ENCODE measurements at regions not wholly inside any gene's neighbourhood (a gene's known extent, or its start where the extent isn't known, plus 50 kb on each side); places are given as distances from the start of the nearest gene placed in this dataset.

- intact Hi-C loops (cut with micrococcal nuclease), result no loop called here
- Histone ChIP-seq H3K4me2 (replicated peaks; ENCODE audit: low read depth, low read length, poor library complexity, severe bottlenecking) (no peak overlapping the region), H3K4me3 (ENCODE audit: control extremely low read depth in 1 of 5, extremely low read depth in 1 of 5, insufficient read depth in 1 of 5, low read depth in 2 of 5, low read length in 4 of 5) (no peak overlapping the region), H2AFZ (ENCODE audit: insufficient read depth, low read depth, low read length, poor library complexity, severe bottlenecking) (no peak overlapping the region), H4K20me1 (ENCODE audit: control insufficient read depth, insufficient read depth, low read length, poor library complexity, severe bottlenecking) (no peaks in the 10 kb centered on the region), H3K27me3 (replicated peaks in 1 of 4; ENCODE audit: control extremely low read depth in 1 of 4, control insufficient read depth in 3 of 4, insufficient read depth in 4 of 4, low read length in 3 of 4) (no peaks in the 10 kb centered on the region), H3K9me3 (ENCODE audit: control extremely low read depth in 1 of 3, control insufficient read depth in 2 of 3, insufficient read depth in 1 of 3, low read length in 2 of 3) (no peaks in the 10 kb centered on the region), H3K79me2 (ENCODE audit: control insufficient read depth, insufficient read depth, low read length) (no peaks in the 10 kb centered on the region), H3K36me3 (replicated peaks in 1 of 2; ENCODE audit: control extremely low read depth in 1 of 2, control insufficient read depth in 1 of 2, extremely low read depth in 1 of 2, insufficient read depth in 2 of 2, low read length in 1 of 2) (no peaks in the 10 kb centered on the region), H3K9ac (ENCODE audit: low read length) (no peak overlapping the region), H3K4me1 (ENCODE audit: control insufficient read depth in 2 of 2, insufficient read depth in 2 of 2, low read length in 2 of 2) (no peaks in the 10 kb centered on the region), H3K27ac (ENCODE audit: low read length in 2 of 2) (no peak overlapping the region)
- POLR2A ChIA-PET, result no interaction called here
- CTCF ChIA-PET, result no interaction called here
- TF ChIP-seq CTCF (IDR thresholded peaks at IDR 0.05), result no peak
- no peak for TF ChIP-seq EZH2 (IDR thresholded peaks at IDR 0.05; ENCODE audit: borderline replicate concordance, insufficient read depth, low read depth, low read length, poor library complexity, severe bottlenecking)
- DNase-seq (no peak), ATAC-seq (ENCODE audit: low read depth) (no peak)
- Mint-ChIP-seq H3K4me3 (no peak overlapping the region), H3K9me3 (ENCODE audit: insufficient read depth) (no peaks in the 10 kb centered on the region), H3K27ac (no peak overlapping the region), H3K4me1 (no peaks in the 10 kb centered on the region), H3K27me3 (no peaks in the 10 kb centered on the region)
- 97% methylated on average over 3 of the region's 4 CpGs for WGBS (ENCODE audit: insufficient coverage)
Measured at GRCh38 chr2:142673836-142674235, 203.6 kb upstream of the KYNU start.

GRCh38 chr2:142672698-142673097, 204.8 kb upstream of the KYNU start:
- Histone ChIP-seq H3K36me3 (replicated peaks in 1 of 2; ENCODE audit: control extremely low read depth in 1 of 2, control insufficient read depth in 1 of 2, extremely low read depth in 1 of 2, insufficient read depth in 2 of 2, low read length in 1 of 2) (no peaks in the 10 kb centered on the region), H3K4me1 (ENCODE audit: control insufficient read depth in 2 of 2, insufficient read depth in 2 of 2, low read length in 2 of 2) (no peaks in the 10 kb centered on the region), H3K79me2 (ENCODE audit: control insufficient read depth, insufficient read depth, low read length) (no peaks in the 10 kb centered on the region), H3K4me2 (replicated peaks; ENCODE audit: low read depth, low read length, poor library complexity, severe bottlenecking) (no peak overlapping the region), H2AFZ (ENCODE audit: insufficient read depth, low read depth, low read length, poor library complexity, severe bottlenecking) (no peak overlapping the region), H3K9ac (ENCODE audit: low read length) (no peak overlapping the region), H3K9me3 (ENCODE audit: control extremely low read depth in 1 of 3, control insufficient read depth in 2 of 3, insufficient read depth in 1 of 3, low read length in 2 of 3) (no peaks in the 10 kb centered on the region), H3K27me3 (replicated peaks in 1 of 4; ENCODE audit: control extremely low read depth in 1 of 4, control insufficient read depth in 3 of 4, insufficient read depth in 4 of 4, low read length in 3 of 4) (no peaks in the 10 kb centered on the region), H3K4me3 (ENCODE audit: control extremely low read depth in 1 of 5, extremely low read depth in 1 of 5, insufficient read depth in 1 of 5, low read depth in 2 of 5, low read length in 4 of 5) (no peak overlapping the region), H3K27ac (ENCODE audit: low read length in 2 of 2) (no peak overlapping the region), H4K20me1 (ENCODE audit: control insufficient read depth, insufficient read depth, low read length, poor library complexity, severe bottlenecking) (no peaks in the 10 kb centered on the region)
- Mint-ChIP-seq H3K4me1 (no peaks in the 10 kb centered on the region), H3K4me3 (no peak overlapping the region), H3K27me3 (no peaks in the 10 kb centered on the region), H3K27ac (no peak overlapping the region), H3K9me3 (ENCODE audit: insufficient read depth) (no peaks in the 10 kb centered on the region)
- WGBS (ENCODE audit: insufficient coverage), result no CpG with 5 or more reads among the region's 6 CpGs
- intact Hi-C loops (cut with micrococcal nuclease), result no loop called here
- ChIA-PET POLR2A (no interaction called here), CTCF (no interaction called here)
- no peak for TF ChIP-seq EZH2 (IDR thresholded peaks at IDR 0.05; ENCODE audit: borderline replicate concordance, insufficient read depth, low read depth, low read length, poor library complexity, severe bottlenecking)
- TF ChIP-seq CTCF (IDR thresholded peaks at IDR 0.05), result no peak
- ATAC-seq (ENCODE audit: low read depth), result no peak
- no peak for DNase-seq

Measured in B cell (primary cell).